Activated gamma-delta T cell (primary cell): ENCODE measurements at regions not wholly inside any gene's neighbourhood (a gene's known extent, or its start where the extent isn't known, plus 50 kb on each side); places are given as distances from the start of the nearest gene placed in this dataset.

ENCODE experiments used
- DNase-seq: peaks from one replicate; lab custom pipeline; 2025; lab: John Stamatoyannopoulos, UW

DNA sequence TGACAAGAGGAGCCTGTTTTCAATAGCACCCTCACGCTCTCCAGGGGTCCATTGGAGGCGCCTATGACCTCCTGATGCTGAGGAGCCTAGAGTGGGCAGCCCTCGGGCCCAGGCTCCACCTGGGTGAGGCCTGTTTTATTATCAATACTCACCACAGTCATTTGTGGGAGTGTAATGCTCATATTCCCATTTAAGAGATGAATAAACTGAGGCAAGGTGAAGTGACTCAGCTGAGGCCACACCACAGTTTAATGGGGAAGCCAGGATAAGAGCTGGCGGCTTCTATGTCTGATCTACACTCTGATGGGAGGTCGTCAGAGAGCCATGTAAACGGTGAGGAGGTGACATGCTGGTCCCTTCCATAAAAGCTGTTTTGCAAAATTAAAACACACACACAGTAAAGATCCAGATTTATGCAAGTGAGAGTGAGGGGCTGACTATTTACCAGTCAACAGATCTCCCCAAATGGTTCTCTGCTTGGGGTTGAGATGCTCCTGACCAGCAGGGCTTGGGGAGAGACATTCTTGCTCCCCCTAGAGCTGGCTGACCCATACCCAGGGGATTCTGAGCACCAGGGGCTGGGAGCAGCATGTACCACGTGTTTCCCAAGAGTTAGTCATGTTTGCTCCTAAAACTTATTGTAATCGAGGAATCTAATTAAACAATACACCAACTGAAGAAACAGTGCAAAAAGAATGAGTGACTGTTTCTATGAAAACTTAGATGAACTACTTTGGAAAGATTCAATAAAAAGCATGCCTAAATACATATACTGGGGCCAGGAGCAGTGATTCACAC is 81.0 kb upstream of the INSIG1 start:
- no peak for DNase-seq

DNA sequence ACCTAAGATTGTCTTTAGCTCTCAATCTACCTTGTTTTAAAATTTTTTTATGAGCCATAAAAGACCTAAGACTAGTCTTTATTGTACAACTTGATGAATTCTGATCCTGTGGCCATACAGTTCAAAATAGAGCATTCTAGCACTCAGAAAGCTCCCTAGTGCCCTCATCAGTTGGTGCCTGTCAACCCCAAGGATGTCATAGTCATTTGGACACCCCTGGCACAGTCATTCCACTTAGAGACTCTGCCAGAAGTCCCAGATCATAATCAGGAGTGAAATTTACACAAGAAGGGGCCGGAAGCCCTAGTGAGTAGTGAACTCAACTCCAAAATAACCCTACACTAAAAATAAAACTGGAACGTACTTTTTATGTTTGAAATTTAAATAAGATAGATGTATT is 80.0 kb upstream of the INSIG1 start:
- DNase-seq = no peak

DNA sequence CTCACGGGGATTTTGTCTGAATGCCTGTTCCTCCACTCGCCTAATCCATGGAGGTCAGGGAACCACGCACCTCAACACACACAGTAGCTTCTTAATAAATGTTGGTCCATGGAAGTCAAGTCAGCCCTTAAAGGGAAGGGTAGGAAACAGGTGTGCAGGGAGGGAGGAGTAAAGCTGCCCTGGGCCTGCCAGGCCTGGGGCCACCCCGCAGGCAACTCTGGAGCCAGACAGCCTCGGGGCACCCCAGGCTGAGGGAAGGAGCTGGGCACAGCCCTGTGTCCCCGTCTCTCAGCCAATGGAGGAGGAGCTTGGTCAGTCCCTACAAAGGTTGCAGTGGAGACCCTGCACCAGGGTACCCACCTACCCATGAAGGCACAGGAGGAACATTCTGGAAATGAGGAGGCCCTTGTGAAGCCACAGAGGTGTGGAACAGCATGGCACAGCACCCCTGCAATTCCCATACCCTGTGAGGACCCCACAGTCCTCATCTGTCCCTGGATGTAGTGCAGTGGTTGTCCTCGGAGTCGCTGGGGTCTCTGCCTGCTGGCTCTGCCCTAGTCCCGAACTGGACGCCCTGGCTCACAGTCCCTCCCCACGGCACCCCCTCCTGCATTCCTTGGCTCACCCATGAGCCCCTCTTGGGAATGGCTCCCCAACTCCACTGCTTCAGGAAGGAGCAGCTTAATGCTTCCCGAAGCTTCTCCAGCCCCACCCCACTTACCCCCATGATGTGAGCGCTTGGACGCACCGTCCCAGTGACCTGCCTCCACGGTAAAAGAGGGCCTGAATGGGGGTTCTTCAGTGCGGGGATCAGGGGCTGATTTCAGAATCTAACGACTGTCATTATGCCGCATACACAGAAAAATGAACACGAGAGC is 79.2 kb upstream of the INSIG1 start:
- DNase-seq = no peak

DNA sequence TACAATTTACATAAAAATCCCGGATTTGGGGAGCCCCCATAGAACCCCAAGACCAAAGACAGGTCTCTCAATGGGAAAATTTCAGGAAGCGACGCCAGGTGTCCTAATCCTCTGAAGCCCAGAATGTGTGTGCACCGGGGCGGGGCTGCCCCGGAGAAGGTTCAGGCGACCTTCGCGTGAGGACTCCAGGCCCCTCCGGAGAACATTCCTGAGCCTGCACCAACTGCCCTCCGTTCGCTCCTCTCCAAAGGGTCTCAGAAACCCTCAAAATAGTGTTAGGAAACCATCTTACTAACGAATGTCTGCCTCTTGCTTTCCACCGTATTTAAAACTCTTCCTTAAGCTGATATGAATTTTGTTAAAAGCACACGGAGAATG is 78.5 kb upstream of the INSIG1 start:
- DNase-seq = no peak

DNA sequence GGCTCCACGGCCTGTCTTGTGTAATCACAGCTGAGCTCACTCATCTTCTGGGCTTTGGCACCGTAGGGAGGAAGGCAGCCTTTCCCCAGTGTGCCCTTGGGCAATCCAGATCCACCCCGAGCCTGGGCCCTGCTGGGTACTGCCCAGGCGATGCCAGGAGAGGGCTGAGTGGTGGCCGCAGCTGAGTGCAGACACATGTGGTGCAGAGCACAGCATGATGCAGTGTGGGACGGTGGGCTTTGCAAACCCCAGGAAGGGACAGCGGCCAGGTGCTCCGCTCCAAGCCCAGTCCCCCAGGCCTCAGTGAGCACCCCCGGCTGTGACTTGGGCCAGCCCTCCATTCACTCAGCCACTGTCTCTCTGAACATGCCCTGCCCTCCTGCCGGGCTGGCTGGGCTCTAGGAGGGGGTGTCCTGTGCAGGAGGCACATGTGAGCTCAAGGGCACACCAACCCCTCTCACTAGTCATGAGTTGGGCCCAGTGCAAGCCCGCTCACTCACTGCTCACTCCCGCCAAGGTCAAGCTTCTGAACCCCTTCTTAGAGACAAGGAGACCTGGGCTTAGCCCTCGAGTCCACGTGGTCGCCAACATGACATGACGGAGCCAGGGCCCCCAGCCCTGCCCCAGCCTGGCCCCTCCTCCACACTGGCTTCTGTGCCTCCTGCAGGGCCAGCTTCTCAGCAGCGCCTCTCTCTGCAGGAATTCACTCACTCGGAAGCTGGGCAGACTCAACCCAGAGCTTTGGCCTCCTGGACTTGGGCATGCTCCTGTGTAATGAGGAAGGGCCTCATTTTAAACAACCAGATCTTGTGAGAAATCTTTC is 77.5 kb upstream of the INSIG1 start:
- no peak for DNase-seq

DNA sequence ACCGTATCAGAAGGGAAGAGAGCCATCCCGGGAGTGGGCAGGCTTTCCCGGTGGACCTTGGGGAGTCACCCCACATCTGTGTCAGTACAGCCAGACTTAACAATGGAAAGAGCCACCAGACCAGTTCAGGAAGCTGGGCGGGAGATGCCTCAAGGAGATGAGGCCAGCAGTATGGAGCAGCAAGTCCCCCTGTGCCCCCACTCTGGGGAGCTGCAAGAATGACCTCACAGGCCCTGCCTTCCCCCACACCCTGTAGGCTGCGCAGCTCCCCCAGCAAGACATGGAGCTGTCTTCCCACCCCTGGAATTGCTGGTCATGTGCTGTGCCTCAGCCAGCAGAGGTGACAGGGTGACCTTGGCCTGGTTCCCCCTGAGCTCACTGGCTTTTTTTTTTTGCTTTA is 76.8 kb upstream of the INSIG1 start:
- DNase-seq = no peak

DNA sequence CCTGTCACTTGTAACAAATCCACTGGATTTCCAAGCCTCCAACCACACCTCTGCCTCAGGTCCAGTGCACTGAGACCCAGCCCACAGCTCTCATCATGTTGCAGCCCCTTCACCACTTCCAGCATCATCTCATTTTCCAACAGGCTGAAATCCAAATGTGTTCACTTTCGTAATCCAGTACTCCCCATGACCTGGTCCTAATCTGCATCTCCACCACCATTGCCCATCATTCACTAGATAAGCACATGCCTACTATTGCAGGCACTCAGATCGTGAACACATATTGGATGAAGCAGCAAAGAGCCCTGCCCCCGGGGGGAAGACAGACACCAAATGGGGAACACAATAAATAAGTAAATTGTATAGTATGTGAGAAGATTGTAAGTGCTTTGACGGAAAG is 76.1 kb upstream of the INSIG1 start:
- no peak for DNase-seq

DNA sequence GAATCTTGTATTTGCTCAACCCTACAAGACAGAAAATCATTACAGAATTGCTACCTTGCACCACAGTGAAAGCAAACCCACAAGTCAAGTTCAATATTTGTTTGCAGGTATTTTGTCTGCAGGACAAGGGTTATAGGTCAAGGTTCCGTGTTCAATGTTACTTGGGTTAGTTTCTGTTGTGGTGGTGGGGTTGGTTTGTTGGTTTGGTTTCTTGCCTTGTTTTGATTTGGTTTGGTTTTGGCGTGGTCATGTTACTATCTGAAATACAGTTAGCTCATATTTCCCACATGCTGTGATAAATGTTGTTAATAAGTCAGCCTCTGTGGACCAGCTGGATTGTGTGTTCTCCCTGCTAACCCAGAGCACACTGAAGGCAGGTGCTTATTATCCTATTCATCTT is 75.6 kb upstream of the INSIG1 start:
- no peak for DNase-seq

DNA sequence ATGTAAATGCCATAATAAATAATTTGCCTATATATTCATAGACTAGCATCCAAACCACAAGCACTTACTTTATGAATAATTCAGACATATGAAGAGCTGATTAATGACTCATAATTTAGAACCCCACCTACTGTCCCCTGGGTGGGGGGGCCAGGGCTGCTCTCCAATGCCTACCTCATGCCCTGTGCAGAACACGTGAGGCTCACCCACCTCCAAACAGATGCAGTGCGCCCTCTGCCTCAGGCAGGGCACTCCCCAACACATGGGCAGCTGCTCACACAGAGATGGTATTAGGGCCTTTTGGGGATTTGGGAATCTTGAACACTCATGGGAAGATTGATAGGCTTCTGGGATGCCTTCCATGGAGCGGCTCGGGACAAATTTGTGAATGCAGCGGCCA is 75.1 kb upstream of the INSIG1 start:
- no peak for DNase-seq

DNA sequence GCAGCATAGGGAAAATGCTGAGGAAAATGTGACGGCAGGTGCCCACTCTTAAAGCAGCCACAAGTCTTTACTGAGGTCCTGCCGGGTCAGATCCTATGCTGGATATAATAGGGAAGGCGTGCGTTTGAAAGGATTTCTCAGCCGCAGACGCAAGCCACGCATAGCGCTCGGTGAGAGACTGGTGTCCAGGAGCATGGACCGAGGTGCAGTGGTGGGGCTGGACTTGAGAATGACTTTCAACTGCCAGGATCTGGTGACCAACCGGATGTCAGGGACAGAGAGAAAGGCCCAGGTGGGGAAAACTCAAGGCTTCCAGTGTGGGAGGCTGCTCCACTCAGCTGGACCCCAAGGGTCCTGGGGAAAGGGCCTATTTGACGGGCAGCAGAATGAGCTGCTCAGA is 74.7 kb upstream of the INSIG1 start:
- DNase-seq = no peak

DNA sequence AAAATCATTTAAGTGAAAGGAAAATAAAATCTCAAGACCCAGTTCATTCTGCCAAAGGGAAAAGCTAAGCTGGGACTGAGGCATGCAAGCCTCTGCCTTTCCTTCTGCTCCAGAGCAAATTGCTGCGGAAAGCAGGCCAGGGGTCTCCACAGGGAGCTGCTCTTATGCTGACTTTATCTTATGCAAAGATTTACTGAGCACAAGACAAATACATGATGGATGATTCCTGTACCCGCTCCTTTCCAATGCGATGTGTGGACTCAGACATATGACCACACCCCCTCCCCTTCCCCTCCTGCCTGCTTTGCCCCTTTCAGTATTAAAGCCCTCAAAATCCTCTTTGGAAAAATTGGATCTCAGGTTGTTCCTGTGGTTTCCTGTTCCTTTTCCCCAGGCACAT is 74.2 kb upstream of the INSIG1 start:
- DNase-seq = no peak

DNA sequence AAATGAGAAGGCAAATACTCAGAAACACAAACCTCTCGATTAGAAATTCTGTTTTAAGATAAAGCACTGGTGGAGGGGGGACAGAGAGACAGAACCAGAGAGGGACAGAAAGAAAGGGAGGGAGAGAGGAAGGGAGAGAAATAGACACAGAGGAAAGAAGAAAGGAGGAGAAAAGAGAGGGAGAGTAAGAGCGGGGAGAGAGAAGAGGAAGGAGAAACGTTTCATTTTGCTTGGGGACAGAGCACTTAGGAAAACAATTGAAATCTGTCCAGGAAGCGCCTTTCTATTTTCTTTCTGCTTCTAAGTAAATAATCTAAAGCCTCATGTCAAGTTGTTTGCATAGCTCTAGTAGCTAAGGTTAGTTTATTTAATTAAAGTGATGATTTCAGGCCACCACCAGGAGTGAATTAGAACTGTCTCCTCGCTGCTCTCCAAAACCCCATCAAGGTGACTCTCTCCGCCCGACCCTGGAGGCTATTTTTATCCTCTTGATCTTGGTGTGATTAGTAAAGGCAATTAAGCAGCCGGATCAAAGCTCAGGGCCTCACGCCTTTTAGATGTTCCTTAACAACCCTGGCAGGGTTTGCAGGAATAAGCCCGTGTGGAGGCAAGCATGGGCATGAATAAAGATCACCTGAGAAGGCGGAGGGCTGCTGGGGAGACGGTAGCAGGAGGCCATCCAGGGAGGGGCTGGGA is 73.4 kb upstream of the INSIG1 start:
- DNase-seq = no peak

DNA sequence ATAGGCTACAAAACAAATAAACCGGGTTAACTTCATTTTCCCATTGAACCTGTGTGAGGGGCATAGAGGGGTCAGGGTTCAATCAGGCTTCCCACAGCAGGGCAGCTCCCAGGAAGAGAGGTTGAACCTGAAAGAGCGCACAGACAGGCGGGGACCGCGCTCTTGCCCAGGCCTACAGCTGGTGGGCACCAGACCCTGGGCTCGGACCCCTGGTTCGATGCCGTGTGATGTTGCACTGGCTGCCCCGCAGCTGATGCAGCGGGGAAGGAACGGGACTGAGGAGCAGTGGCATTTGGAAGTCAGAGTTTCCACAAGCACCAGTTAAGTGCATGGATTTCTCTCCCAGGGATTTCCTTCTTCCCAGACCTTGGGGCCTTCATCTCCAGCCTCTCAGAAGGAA is 72.6 kb upstream of the INSIG1 start:
- DNase-seq = no peak

DNA sequence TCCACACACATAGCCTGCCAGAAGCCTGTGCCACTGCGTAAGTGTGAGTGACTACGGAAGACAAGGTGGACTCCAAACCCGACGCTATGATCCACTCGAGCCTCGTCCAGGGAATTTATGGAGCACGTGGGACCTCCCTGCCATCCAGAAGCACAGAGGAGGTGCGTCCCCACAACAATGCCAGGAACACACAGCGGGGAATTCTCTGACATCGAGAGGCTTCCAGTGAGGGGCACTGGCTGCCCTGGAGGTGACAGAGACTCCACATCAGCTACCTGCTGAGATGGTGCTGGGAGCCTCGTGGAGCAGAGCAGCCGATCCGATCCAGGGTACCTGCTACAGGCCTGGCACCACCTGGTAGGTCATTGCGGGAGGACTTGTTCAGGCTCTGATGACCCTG is 72.2 kb upstream of the INSIG1 start:
- no peak for DNase-seq

DNA sequence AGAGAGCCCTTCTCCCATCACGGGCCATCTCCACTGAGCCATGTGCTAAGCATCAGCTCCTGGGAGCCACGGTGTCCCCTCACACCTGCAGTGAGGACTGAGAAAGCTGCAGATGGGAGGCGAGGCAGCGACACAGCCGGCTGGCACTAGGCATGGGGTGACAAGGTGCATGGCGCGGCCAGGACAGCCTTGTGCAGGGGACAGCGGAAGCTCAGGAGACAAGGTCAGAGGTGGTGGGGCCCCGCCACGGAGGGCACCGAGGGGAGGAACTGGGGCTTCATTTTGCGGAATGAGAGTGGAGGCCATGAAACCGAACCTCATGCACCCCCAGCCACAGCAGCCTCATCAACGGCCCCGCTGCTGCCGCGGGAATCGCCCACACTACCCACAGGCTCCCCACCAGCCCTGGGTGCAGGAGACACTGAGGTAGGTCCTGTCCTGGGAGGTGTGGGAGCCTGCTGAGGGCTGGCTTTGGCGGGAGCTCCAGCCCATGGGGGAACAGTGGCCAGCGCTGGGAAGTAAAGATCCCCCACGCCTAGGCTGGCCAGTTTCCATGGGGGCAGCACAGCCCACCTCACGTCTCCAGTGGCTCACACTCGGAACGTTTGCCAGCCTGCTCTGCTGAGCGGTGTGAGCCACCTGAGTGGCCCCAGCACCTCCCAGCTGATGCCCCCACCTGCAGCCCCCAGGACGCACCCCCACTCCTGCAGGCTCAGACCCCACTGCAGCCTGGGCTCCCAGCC is 71.2 kb upstream of the INSIG1 start:
- DNase-seq = no peak

DNA sequence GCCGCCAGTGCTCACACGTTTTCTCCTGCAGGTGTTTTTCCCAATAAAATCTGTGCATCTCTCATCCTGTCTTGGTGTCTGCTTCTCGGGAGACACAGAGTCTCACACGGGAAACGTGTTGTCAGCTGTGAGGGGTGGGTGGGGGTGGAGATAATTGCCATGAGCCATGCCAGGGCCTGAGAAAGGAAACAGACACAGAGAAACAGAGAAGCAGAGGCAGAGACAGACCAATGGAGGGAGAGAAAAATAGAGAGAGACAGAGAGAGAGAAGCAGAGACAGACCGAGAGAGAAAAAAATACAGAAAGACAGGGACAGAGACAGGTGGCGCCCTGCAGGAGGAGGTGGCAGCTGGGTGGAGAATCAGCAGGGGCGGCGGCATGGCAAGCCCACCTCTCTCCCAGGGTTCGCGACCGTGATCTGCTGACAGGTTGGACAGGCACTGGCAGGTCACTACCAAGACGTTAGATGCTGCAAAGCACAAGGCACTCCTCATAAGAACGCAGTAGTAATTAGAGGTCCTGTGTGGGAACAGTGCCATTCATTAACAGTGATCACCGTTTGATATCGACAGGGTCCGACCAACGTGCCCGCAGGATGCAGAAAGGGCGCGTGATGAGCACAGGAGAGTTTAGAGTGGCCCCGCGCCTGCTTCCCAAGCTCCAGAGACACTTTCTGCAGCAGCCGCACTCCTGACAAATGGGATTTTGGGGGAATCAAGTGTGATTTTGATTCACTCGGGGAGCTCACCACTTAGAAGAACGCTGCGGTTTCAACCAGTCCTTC is 70.5 kb upstream of the INSIG1 start:
- no peak for DNase-seq

DNA sequence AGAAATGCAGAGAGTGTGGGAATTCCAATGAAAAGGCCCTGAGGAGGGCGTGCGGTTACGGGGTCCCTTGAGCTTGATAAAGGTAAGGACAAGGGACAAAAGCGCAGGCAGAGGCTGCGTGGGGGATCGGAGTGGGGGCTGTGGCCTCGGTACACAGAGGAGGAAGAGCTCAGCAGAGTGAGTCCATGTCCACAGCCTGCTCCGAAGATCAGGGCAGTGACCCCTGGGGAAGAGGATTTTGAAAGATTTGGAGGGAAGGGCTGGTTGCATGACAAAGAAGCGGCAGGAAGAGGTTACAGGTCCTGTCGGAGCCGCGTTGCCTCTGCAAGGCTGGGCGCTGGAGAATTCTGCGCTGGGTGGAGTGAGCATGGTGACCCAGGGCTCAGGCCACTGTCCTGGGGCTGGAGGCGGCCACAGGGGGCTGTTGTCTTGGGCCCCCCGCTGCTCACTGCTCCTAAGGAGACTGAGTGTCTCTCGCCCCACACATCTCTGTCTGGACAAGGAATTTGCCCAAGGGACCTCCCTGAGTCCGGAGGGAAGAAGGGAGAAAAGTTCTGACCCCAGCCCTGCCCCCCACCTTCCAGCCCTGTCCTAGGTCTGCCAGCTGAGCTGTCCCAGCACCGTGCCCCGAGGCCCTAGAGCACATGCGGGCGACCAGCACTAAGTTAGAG is 69.8 kb upstream of the INSIG1 start:
- no peak for DNase-seq

DNA sequence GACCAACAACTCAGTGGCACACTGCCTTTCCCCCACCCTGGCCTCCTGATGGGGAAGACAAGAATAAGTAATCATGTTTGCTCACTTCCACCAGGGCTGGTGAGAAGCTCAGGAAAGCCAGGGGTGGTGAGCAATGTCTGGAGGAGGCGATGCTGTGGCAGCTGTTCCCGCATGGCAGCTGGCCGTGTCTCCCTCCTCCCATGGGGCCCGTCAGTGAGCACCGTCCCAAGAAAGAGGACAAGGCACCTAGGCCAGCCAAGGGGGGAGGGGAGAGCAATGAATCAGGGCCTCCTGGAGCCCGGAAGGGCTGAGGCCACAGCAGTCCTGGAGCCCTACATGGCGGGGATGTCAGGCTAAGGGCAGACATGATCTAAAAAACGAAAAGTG is 69.2 kb upstream of the INSIG1 start:
- DNase-seq = no peak

DNA sequence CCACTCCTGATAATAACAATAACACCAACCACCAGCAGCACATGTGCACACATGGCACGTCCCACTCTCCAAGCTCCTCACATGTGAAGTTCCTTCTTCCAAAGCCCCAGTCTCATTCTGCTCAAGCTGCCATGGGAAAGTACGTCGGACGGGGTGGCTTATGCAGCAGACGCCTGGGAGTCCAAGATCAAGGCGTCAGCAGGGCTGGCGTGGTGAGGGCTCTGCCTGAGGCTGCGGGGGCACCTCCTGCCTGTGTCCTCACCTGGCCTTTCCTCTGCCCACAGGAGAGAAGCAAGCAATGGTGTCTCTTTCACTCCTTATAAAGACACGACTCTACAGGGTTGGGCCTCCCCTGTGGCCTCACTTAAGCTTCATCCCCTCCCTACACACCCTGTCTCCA is 68.8 kb upstream of the INSIG1 start:
- no peak for DNase-seq
